Heart right ventricle (tissue), 16 donors: ENCODE measurements at regions not wholly inside any gene's neighbourhood (a gene's known extent, or its start where the extent isn't known, plus 50 kb on each side); places are given as distances from the start of the nearest gene placed in this dataset.
"Not testable (repeated sequence)": the region's sequence is repeated elsewhere in the genome, so short reads cannot be mapped to it uniquely, and the experiment has no call there.

Experiments used
- ATAC-seq, 8 donors: fragments of 200-7000 bp; cut with Tn5 transposase; one replicate each; pipeline ENCODE4 v1.9.1; 2020; ENCODE audit warnings: mild to moderate bottlenecking in 8 of 8, moderate library complexity in 8 of 8, moderate number of reproducible peaks in 1 of 8
- DNase-seq, 2 donors: peaks; one replicate each; pipeline ENCODE4 v3.0.0-alpha.2; 2020
- H3K27ac ChIP-seq, 10 donors: fragments of 200-600 bp; sonication (generic) in 2 of 10; one replicate each; pipeline versions ENCODE4 v1.5.0 to v1.8.0; 2020 to 2022; ENCODE audit warnings: mild to moderate bottlenecking in 3 of 10
- H3K27me3 ChIP-seq, 7 donors: fragments of 200-600 bp; one replicate each; pipeline ENCODE4 v1.8.0; 2021 to 2022; ENCODE audit warnings: mild to moderate bottlenecking in 2 of 7
- H3K36me3 ChIP-seq, 9 donors: fragments of 200-600 bp; sonication (generic) in 1 of 9; one replicate each; pipeline versions ENCODE4 v1.5.0 to v1.8.0; 2020 to 2022; ENCODE audit warnings: mild to moderate bottlenecking in 2 of 9
- H3K4me1 ChIP-seq, 9 donors: fragments of 200-600 bp; sonication (generic) in 1 of 9; one replicate each; pipeline versions ENCODE4 v1.5.0 to v1.8.0; 2020 to 2022; ENCODE audit warnings: mild to moderate bottlenecking in 4 of 9
- H3K4me3 ChIP-seq, 10 donors: fragments of 200-600 bp; sonication (generic) in 2 of 10; one replicate each; pipeline versions ENCODE4 v1.5.0 to v1.8.0; 2020 to 2022; ENCODE audit warnings: mild to moderate bottlenecking in 7 of 10, moderate library complexity in 2 of 10
- H3K9me3 ChIP-seq, 11 donors: fragments of 200-600 bp in 10 of 11; sonication (generic) in 2 of 11; one replicate each; pipeline versions ENCODE4 v1.5.0 to v1.8.0; 2013 to 2022; ENCODE audit warnings: mild to moderate bottlenecking in 2 of 11, control low read depth in 1 of 11, moderate library complexity in 1 of 11
- WGBS, 2 donors: extraction: QIAGEN DNeasy Blood & Tissue Kit; methylation state at CpG; one replicate each; pipeline ENCODE4 v1.1.7; 2013; ENCODE audit warnings: inconsistent platforms in 1 of 2; 5-methylcytosine and 5-hydroxymethylcytosine counted together
- intact Hi-C, 10 donors: fragments of 100-400 bp; cut with DNase I; formaldehyde crosslinking; loops; one replicate each; pipeline versions ENCODE4 v1.11.1 to v1.14.2; 2022
- TF ChIP-seq, protein P1 (sequence below), 9 donors: fragments of 200-600 bp; sonication (generic) in 2 of 9; IDR thresholded peaks; one replicate each; pipeline versions ENCODE4 v1.5.0 to v1.8.0; 2021 to 2022; ENCODE audit warnings: antibody characterized with exemption in 9 of 9, mild to moderate bottlenecking in 5 of 9, moderate library complexity in 1 of 9
- donor health status: Arrhythmogenic right ventricular cardiomyopathy.
- donor health status: ischemic (EF 13 %, LVEDD 7.1; RV severe dilation, severe dysfunction).
- donor health status: healthy with polysubstance abuse.
- donor health status: DM: no; HTN: yes; CAD: no.
- donor health status: DM: no; HTN: no; CAD: no.
- donor health status: ischemic (EF 25% LVEDD 6.9; RV normal size, moderate dysfunction).
- donor health status: ischemic (EF 25% LVEDD 5.7; RV mildly dilated, moderate dysfunction).
- donor health status: healthy.
- donor health status: DM: yes; HTN: yes; CAD: no.
- donor health status: Ischemic cardiomyopathy.
- donor health status: ischemic (EF 35%, LVEDD 5.7; RV mildly dilated, moderate dysfunction).
- donor health status: nonischemic (EF 11% LVEDD 7.7; RV severe dilation, severe dysfunction).
- donor health status: DM: yes; HTN: yes; CAD: no.
- donor health status: PGD.
- donor health status: ischemic (EF 29% LVEDD 5.4; RV normal size, mild dysfunction).
- donor health status: nonischemic (EF 23%, LVEDD 6.1; RV moderate dilation, normal function).

DNA sequence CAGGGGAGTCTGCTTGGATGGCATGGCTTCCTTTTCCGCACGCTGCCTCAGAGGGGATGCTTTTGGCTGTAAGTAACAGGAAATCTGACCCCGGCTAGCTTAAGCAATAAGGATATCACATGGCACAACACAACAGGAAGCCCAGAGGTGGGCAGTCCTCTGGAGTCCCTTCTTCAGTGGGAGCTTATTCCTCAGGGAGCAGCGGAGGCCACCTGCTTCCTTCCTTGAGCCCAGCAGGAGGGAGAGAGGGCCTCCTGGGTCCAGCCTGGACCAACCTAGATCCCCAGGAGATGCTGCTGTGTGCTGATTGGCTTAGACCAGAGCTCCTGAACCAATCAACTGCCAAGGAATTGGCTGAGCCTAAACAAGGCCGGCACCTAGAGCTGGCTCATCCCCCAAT lies 66.3 kb downstream of the C9orf50 start:
- no peak for ATAC-seq
- intact Hi-C loops = loop anchor here in 3 of 10 donors (5.0 to 10.0 kb wide), 3 partner anchors 50 to 57 kb away; no protein-coding TSS in a partner anchor
- H3K27ac ChIP-seq = no peak overlapping the region
- TF ChIP-seq, protein P1, sequence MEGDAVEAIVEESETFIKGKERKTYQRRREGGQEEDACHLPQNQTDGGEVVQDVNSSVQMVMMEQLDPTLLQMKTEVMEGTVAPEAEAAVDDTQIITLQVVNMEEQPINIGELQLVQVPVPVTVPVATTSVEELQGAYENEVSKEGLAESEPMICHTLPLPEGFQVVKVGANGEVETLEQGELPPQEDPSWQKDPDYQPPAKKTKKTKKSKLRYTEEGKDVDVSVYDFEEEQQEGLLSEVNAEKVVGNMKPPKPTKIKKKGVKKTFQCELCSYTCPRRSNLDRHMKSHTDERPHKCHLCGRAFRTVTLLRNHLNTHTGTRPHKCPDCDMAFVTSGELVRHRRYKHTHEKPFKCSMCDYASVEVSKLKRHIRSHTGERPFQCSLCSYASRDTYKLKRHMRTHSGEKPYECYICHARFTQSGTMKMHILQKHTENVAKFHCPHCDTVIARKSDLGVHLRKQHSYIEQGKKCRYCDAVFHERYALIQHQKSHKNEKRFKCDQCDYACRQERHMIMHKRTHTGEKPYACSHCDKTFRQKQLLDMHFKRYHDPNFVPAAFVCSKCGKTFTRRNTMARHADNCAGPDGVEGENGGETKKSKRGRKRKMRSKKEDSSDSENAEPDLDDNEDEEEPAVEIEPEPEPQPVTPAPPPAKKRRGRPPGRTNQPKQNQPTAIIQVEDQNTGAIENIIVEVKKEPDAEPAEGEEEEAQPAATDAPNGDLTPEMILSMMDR (IDR thresholded peaks at IDR 0.05) = no peak
- H3K36me3 ChIP-seq = no peaks in the 10 kb centered on the region
- H3K9me3 ChIP-seq = no peaks in the 10 kb centered on the region
- WGBS, 2 donors = 61 to 76% methylated on average over 5 of the region's 5 CpGs
- no peak for DNase-seq
- peaks cover 5 to 22% (median 8%) of the 10 kb centered on the region in 9 donors for H3K4me1 ChIP-seq
- H3K27me3 ChIP-seq = peaks cover 0 to 15% (median 0%) of the 10 kb centered on the region in 7 donors
- H3K4me3 ChIP-seq = no peak overlapping the region

DNA sequence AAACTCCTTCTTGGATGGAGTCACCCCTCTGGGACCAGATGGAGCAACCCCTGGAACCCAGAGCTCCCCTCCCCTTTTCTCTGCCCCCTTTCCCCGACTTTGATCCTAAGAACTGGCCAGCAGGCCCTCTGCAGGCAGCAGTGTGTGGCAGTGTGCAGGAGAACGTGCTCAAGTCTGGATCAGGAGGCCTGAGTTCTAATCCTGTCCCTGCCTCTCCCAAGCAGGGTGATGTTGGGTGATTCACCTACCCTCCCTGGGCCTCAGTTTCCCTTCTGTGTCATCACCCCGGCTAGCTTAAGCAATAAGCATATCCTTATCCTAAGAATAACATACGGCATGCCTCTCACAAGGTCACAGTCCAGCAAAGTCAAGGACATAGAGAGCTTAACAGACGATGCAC lies 67.6 kb downstream of the C9orf50 start:
- ATAC-seq = no peak
- WGBS, 2 donors = 66 to 68% methylated on average over 5 of the region's 5 CpGs
- Histone ChIP-seq H3K9me3 (no peaks in the 10 kb centered on the region), H3K4me1 (peaks cover 15 to 29% (median 22%) of the 10 kb centered on the region in 9 donors), H3K27me3 (peaks cover 0 to 22% (median 0%) of the 10 kb centered on the region in 7 donors), H3K27ac (no peak overlapping the region), H3K4me3 (no peak overlapping the region), H3K36me3 (no peaks in the 10 kb centered on the region)
- intact Hi-C loops = loop anchor here in 3 of 10 donors (5.0 to 10.0 kb wide), 3 partner anchors 48 to 56 kb away; no protein-coding TSS in a partner anchor
- TF ChIP-seq, protein P1 (IDR thresholded peaks at IDR 0.05) = no peak
- DNase-seq = no peak

DNA sequence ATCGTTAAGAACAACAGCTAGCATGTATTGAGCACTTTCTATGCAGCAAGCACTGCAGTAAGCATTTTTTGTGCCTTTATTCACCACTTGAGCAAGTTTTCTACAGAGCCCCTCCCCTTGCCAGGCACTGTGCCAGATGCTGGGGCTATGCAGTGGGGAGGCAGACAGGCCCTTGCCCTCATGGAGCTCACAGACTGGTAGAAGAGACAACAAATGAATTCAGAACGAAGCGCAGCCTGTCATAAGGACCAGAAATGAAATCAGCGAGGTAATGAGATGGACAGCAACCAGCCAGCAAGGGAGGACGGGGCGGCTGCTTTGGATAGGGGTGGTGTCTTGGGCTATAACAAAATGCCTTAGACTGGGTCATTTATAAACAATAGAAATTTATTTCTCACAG lies 68.8 kb downstream of the C9orf50 start:
- H3K27me3 ChIP-seq = peaks cover 0 to 22% (median 0%) of the 10 kb centered on the region in 7 donors
- intact Hi-C loops = loop anchor here in 3 of 10 donors (5.0 to 10.0 kb wide), 3 partner anchors 47 to 55 kb away; no protein-coding TSS in a partner anchor
- H3K4me1 ChIP-seq = peaks cover 16 to 32% (median 27%) of the 10 kb centered on the region in 9 donors
- no peak overlapping the region for H3K4me3 ChIP-seq
- no peaks in the 10 kb centered on the region for H3K9me3 ChIP-seq
- H3K36me3 ChIP-seq = no peaks in the 10 kb centered on the region
- TF ChIP-seq, protein P1 (IDR thresholded peaks at IDR 0.05) = no peak
- H3K27ac ChIP-seq = no peak overlapping the region
- 81 to 87% methylated on average over 6 of the region's 6 CpGs for WGBS, 2 donors
- no peak for ATAC-seq
- DNase-seq = no peak

DNA sequence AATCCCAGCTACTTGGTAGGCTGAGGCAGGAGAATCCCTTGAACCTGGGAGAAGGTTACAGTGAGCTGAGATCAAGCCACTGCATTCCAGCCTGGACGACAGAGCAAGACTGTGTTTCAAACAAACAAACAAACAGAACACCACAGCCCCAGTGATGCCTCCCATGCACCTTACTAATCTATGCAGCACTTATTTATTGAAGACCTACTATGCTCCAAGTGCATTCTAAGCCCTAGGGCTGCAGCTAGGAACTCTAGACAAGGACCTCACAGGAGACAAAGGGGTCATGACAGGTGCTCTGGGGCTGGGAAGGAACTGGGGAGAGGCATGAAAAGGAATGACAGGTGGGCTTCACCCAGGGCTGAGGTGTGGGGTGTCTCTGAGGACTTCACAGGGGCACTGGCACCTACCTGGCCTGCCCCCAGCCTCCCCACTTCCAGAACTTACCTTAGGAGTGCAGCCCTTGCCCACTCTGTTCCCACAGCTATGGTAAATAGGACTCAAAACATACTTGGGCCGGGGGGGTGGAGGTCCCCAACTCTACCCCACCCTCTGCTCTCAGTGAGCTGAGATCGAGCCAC lies 69.4 kb downstream of the C9orf50 start:
- 95 to 96% methylated on average over 3 of the region's 3 CpGs for WGBS, 2 donors
- ATAC-seq = no peak

DNA sequence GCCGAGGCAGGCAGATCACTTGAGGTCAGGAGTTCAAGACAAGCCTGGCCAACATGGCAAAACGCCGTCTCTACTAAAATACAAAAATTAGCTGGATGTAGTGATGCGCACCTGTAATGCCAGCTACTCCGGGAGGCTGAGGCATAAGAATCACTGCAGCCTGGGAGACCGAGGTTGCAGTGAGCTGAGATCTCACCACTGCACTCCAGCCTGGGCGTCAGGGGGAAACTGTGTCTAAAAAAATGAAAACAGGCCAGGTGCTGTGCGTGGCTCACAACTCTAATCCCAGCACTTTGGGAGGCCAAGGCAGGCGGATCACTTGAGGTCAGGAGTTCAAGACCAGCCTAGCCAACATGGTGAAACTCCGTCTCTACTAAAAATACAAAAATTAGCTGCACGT lies 69.9 kb downstream of the C9orf50 start:
- not testable (repeated sequence) for DNase-seq, ATAC-seq, H3K9me3 ChIP-seq, H3K4me3 ChIP-seq, H3K36me3 ChIP-seq
- peak overlapping the region in 2 of 10 donors; percentile 81 to 91 for H3K27ac ChIP-seq
- peaks cover 0 to 22% (median 0%) of the 10 kb centered on the region in 7 donors for H3K27me3 ChIP-seq
- H3K4me1 ChIP-seq = peaks cover 16 to 32% (median 27%) of the 10 kb centered on the region in 9 donors
- intact Hi-C loops = loop anchor here in 3 of 10 donors (5.0 to 10.0 kb wide), 3 partner anchors 46 to 56 kb away; no protein-coding TSS in a partner anchor
- WGBS, 2 donors = 90 to 93% methylated on average over 11 of the region's 11 CpGs

More for the DNA sequence above, 69.4 kb downstream of the C9orf50 start:
- H3K9me3 ChIP-seq = no peaks in the 10 kb centered on the region
- no peak for DNase-seq
- peaks cover 16 to 32% (median 27%) of the 10 kb centered on the region in 9 donors for H3K4me1 ChIP-seq
- no peak overlapping the region for H3K27ac ChIP-seq
- no peak overlapping the region for H3K4me3 ChIP-seq
- TF ChIP-seq, protein P1 (IDR thresholded peaks at IDR 0.05) = no peak
- intact Hi-C loops = loop anchor here in 3 of 10 donors (5.0 to 10.0 kb wide), 3 partner anchors 47 to 56 kb away; no protein-coding TSS in a partner anchor
- H3K36me3 ChIP-seq = no peaks in the 10 kb centered on the region
- peaks cover 0 to 22% (median 0%) of the 10 kb centered on the region in 7 donors for H3K27me3 ChIP-seq
